ENCODE measurements at regions not wholly inside any gene's neighbourhood (a gene's known extent, or its start where the extent isn't known, plus 50 kb on each side); places are given as distances from the start of the nearest gene placed in this dataset.

DNA sequence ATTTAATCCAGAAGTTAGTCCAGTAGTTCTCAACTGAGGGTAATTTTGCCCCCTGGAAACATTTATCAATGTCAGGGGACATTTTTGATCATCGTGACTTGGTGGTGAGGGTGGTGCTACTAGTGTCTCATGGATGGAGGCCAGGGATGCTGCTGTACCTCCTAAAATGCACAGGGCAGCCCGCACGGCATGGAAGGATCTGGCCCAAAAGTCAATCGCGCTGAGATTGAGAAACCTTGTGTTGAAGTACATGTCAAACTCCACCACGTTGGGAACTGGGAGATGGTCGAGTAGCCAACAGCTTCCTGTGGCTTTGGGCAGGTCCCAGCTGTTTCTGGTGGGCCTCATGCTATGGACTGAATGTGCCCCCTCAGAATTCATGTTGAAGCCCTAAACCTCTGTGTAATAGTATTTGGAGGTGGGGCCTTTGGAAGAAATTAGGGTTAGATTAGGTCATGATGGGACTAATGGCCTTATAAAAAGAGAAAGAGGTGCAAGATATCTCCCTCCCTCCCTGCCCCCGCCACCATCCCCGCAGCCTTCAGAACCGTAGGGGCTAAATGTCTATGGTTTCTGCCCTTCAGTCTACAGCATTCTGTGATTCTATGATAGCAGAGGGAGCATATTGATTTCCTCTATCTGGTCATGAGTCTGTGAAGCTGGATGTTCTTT is 259.7 kb downstream of the MYCN start:
- TF ChIP-seq, protein P1, sequence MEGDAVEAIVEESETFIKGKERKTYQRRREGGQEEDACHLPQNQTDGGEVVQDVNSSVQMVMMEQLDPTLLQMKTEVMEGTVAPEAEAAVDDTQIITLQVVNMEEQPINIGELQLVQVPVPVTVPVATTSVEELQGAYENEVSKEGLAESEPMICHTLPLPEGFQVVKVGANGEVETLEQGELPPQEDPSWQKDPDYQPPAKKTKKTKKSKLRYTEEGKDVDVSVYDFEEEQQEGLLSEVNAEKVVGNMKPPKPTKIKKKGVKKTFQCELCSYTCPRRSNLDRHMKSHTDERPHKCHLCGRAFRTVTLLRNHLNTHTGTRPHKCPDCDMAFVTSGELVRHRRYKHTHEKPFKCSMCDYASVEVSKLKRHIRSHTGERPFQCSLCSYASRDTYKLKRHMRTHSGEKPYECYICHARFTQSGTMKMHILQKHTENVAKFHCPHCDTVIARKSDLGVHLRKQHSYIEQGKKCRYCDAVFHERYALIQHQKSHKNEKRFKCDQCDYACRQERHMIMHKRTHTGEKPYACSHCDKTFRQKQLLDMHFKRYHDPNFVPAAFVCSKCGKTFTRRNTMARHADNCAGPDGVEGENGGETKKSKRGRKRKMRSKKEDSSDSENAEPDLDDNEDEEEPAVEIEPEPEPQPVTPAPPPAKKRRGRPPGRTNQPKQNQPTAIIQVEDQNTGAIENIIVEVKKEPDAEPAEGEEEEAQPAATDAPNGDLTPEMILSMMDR (IDR thresholded peaks at IDR 0.05; ENCODE audit: insufficient read depth, low read length, poor library complexity, severe bottlenecking), result no peak
- no peak for TF ChIP-seq EZH2phosphoT487 (conservative IDR thresholded peaks at IDR 0.05; ENCODE audit: low read length)
